GM23338 (cell line): ENCODE measurements at regions not wholly inside any gene's neighbourhood (a gene's known extent, or its start where the extent isn't known, plus 50 kb on each side); places are given as distances from the start of the nearest gene placed in this dataset.
A peak's percentile ranks its signal among the peaks of the same experiment; 100 is the strongest.

Experiments used
- CREB1 ChIP-seq: fragments of 250-450 bp; sonication (Bioruptor Pico); IDR thresholded peaks from 2 replicates; pipeline ENCODE4 v1.5.0; 2020; ENCODE audit warnings: low read depth, mild to moderate bottlenecking, moderate library complexity
- CTCF ChIP-seq, 2 experiments: fragments of 200-600 bp in 1 of 2; sonication (generic) in 1 of 2; conservative IDR thresholded peaks; 2 replicates each; pipeline versions ENCODE4 v1.5.1 to v1.6.1; 2016 to 2017; ENCODE audit warnings: antibody characterized with exemption in 2 of 2, low read depth in 2 of 2, mild to moderate bottlenecking in 2 of 2, moderate library complexity in 1 of 2
- ETS1 ChIP-seq: IDR thresholded peaks from 2 replicates; pipeline ENCODE4 v1.6.1; 2016; ENCODE audit warnings: antibody characterized with exemption
- EZH2 ChIP-seq: fragments of 200-600 bp; sonication (generic); IDR thresholded peaks from one replicate; pipeline ENCODE4 v1.8.0; 2017; ENCODE audit warnings: antibody characterized with exemption, mild to moderate bottlenecking, low read depth; ENCODE audit not compliant: unreplicated experiment
- EZH2phosphoT487 ChIP-seq: fragments of 200-600 bp; sonication (generic); IDR thresholded peaks from one replicate; pipeline ENCODE4 v1.8.1; 2018; ENCODE audit warnings: antibody characterized with exemption; ENCODE audit not compliant: unreplicated experiment
- JUNB ChIP-seq: IDR thresholded peaks from one replicate; pipeline ENCODE4 v1.6.1; 2016; ENCODE audit warnings: antibody characterized with exemption; ENCODE audit not compliant: unreplicated experiment
- NANOG ChIP-seq: IDR thresholded peaks from 2 replicates; pipeline ENCODE4 v1.6.1; 2016; ENCODE audit warnings: antibody characterized with exemption, borderline replicate concordance
- POLR2AphosphoS5 ChIP-seq: IDR thresholded peaks from 2 replicates; pipeline ENCODE4 v1.6.1; 2016; ENCODE audit warnings: antibody characterized with exemption, low read depth
- REST ChIP-seq: IDR thresholded peaks from one replicate; pipeline ENCODE4 v1.6.1; 2018; ENCODE audit warnings: antibody characterized with exemption; ENCODE audit not compliant: unreplicated experiment
- STAT1 ChIP-seq: IDR thresholded peaks from one replicate; pipeline ENCODE4 v1.6.1; 2016; ENCODE audit warnings: antibody characterized with exemption; ENCODE audit not compliant: unreplicated experiment
- ZNF331 ChIP-seq: fragments of 250-450 bp; sonication (Bioruptor Pico); IDR thresholded peaks from 2 replicates; pipeline ENCODE4 v1.5.0; 2020; ENCODE audit warnings: low read depth, mild to moderate bottlenecking, moderate library complexity
- TF ChIP-seq, protein P1 (sequence below): fragments of 250-450 bp; sonication (Bioruptor Pico); IDR thresholded peaks from 2 replicates; pipeline ENCODE4 v1.5.0; 2020; ENCODE audit warnings: mild to moderate bottlenecking, moderate library complexity

GRCh38 chr13:50128428-50128931 lies 113.2 kb downstream of the KCNRG start:
- peak; percentile 86 for TF ChIP-seq EZH2
- TF ChIP-seq CTCF (conservative IDR thresholded peaks at IDR 0.05; ENCODE audit: low read depth in 2 of 2) = peak; percentile 20
- peak; percentile 60 for TF ChIP-seq EZH2phosphoT487
- TF ChIP-seq POLR2AphosphoS5 = no peak
- TF ChIP-seq ZNF331 (CRISPR knock-in tag) = no peak
- TF ChIP-seq CREB1 (CRISPR knock-in tag) = no peak
- TF ChIP-seq REST = no peak
- no peak for TF ChIP-seq ETS1
- no peak for TF ChIP-seq NANOG
- TF ChIP-seq, protein P1, sequence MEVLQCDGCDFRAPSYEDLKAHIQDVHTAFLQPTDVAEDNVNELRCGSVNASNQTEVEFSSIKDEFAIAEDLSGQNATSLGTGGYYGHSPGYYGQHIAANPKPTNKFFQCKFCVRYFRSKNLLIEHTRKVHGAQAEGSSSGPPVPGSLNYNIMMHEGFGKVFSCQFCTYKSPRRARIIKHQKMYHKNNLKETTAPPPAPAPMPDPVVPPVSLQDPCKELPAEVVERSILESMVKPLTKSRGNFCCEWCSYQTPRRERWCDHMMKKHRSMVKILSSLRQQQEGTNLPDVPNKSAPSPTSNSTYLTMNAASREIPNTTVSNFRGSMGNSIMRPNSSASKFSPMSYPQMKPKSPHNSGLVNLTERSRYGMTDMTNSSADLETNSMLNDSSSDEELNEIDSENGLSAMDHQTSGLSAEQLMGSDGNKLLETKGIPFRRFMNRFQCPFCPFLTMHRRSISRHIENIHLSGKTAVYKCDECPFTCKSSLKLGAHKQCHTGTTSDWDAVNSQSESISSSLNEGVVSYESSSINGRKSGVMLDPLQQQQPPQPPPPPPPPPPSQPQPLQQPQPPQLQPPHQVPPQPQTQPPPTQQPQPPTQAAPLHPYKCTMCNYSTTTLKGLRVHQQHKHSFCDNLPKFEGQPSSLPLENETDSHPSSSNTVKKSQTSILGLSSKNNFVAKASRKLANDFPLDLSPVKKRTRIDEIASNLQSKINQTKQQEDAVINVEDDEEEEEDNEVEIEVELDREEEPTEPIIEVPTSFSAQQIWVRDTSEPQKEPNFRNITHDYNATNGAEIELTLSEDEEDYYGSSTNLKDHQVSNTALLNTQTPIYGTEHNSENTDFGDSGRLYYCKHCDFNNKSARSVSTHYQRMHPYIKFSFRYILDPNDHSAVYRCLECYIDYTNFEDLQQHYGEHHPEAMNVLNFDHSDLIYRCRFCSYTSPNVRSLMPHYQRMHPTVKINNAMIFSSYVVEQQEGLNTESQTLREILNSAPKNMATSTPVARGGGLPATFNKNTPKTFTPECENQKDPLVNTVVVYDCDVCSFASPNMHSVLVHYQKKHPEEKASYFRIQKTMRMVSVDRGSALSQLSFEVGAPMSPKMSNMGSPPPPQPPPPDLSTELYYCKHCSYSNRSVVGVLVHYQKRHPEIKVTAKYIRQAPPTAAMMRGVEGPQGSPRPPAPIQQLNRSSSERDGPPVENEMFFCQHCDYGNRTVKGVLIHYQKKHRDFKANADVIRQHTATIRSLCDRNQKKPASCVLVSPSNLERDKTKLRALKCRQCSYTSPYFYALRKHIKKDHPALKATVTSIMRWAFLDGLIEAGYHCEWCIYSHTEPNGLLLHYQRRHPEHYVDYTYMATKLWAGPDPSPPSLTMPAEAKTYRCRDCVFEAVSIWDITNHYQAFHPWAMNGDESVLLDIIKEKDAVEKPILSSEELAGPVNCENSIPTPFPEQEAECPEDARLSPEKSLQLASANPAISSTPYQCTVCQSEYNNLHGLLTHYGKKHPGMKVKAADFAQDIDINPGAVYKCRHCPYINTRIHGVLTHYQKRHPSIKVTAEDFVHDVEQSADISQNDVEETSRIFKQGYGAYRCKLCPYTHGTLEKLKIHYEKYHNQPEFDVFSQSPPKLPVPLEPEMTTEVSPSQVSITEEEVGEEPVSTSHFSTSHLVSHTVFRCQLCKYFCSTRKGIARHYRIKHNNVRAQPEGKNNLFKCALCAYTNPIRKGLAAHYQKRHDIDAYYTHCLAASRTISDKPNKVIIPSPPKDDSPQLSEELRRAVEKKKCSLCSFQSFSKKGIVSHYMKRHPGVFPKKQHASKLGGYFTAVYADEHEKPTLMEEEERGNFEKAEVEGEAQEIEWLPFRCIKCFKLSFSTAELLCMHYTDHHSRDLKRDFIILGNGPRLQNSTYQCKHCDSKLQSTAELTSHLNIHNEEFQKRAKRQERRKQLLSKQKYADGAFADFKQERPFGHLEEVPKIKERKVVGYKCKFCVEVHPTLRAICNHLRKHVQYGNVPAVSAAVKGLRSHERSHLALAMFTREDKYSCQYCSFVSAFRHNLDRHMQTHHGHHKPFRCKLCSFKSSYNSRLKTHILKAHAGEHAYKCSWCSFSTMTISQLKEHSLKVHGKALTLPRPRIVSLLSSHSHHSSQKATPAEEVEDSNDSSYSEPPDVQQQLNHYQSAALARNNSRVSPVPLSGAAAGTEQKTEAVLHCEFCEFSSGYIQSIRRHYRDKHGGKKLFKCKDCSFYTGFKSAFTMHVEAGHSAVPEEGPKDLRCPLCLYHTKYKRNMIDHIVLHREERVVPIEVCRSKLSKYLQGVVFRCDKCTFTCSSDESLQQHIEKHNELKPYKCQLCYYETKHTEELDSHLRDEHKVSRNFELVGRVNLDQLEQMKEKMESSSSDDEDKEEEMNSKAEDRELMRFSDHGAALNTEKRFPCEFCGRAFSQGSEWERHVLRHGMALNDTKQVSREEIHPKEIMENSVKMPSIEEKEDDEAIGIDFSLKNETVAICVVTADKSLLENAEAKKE (CRISPR knock-in tag) = no peak
- no peak for TF ChIP-seq STAT1
- TF ChIP-seq JUNB = no peak
